ENCODE measurements at regions not wholly inside any gene's neighbourhood (a gene's known extent, or its start where the extent isn't known, plus 50 kb on each side); places are given as distances from the start of the nearest gene placed in this dataset.

GRCh38 chr20:21633829-21634228, 71.6 kb upstream of the PAX1 start:
- TF ChIP-seq, protein P1, sequence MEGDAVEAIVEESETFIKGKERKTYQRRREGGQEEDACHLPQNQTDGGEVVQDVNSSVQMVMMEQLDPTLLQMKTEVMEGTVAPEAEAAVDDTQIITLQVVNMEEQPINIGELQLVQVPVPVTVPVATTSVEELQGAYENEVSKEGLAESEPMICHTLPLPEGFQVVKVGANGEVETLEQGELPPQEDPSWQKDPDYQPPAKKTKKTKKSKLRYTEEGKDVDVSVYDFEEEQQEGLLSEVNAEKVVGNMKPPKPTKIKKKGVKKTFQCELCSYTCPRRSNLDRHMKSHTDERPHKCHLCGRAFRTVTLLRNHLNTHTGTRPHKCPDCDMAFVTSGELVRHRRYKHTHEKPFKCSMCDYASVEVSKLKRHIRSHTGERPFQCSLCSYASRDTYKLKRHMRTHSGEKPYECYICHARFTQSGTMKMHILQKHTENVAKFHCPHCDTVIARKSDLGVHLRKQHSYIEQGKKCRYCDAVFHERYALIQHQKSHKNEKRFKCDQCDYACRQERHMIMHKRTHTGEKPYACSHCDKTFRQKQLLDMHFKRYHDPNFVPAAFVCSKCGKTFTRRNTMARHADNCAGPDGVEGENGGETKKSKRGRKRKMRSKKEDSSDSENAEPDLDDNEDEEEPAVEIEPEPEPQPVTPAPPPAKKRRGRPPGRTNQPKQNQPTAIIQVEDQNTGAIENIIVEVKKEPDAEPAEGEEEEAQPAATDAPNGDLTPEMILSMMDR (IDR thresholded peaks at IDR 0.05 in 8 of 11, conservative IDR thresholded peaks at IDR 0.05 in 3 of 11) = no peak
- no peak for TF ChIP-seq POLR2A (IDR thresholded peaks at IDR 0.05)
- no peak for TF ChIP-seq POLR2AphosphoS5 (IDR thresholded peaks at IDR 0.05)
